ENCODE measurements at regions not wholly inside any gene's neighbourhood (a gene's known extent, or its start where the extent isn't known, plus 50 kb on each side); places are given as distances from the start of the nearest gene placed in this dataset.

GRCh38 chr12:115811929-115812328, 465.6 kb downstream of the MED13L start:
- no peaks in the 10 kb centered on the region for H3K4me1 ChIP-seq (ENCODE audit: insufficient read depth, low read length, poor library complexity, severe bottlenecking)
- TF ChIP-seq, protein P1, sequence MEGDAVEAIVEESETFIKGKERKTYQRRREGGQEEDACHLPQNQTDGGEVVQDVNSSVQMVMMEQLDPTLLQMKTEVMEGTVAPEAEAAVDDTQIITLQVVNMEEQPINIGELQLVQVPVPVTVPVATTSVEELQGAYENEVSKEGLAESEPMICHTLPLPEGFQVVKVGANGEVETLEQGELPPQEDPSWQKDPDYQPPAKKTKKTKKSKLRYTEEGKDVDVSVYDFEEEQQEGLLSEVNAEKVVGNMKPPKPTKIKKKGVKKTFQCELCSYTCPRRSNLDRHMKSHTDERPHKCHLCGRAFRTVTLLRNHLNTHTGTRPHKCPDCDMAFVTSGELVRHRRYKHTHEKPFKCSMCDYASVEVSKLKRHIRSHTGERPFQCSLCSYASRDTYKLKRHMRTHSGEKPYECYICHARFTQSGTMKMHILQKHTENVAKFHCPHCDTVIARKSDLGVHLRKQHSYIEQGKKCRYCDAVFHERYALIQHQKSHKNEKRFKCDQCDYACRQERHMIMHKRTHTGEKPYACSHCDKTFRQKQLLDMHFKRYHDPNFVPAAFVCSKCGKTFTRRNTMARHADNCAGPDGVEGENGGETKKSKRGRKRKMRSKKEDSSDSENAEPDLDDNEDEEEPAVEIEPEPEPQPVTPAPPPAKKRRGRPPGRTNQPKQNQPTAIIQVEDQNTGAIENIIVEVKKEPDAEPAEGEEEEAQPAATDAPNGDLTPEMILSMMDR (conservative IDR thresholded peaks at IDR 0.05; ENCODE audit: low read length) = no peak
- no peak for TF ChIP-seq EZH2phosphoT487 (IDR thresholded peaks at IDR 0.05; ENCODE audit: borderline replicate concordance)
- H3F3A ChIP-seq (ENCODE audit: low read depth) = no peaks in the 10 kb centered on the region
- H3K9me2 ChIP-seq (replicated peaks; ENCODE audit: low read depth, low read length) = no peaks in the 10 kb centered on the region
- H3K36me3 ChIP-seq (ENCODE audit: insufficient read depth, low read length) = no peaks in the 10 kb centered on the region
- no peak overlapping the region for H3K4me3 ChIP-seq (ENCODE audit: low read length, poor library complexity, severe bottlenecking)
- no peak overlapping the region for H2AFZ ChIP-seq (ENCODE audit: low read length)
- H3K79me2 ChIP-seq (ENCODE audit: insufficient read depth, low read length) = no peaks in the 10 kb centered on the region
- no peaks in the 10 kb centered on the region for H3K27me3 ChIP-seq (ENCODE audit: insufficient read depth, low read length, poor library complexity, severe bottlenecking)
- H4K20me1 ChIP-seq (ENCODE audit: insufficient read depth, low read length, poor library complexity, severe bottlenecking) = no peaks in the 10 kb centered on the region
- peaks cover 13% of the 10 kb centered on the region; the same call in 1 of the 2 replicates for H3K9me3 ChIP-seq (ENCODE audit: insufficient read depth, low read depth, low read length)
- no peak overlapping the region for H3K4me2 ChIP-seq (ENCODE audit: low read depth, low read length, poor library complexity, severe bottlenecking)
- H3K9ac ChIP-seq (ENCODE audit: low read depth, low read length, poor library complexity, severe bottlenecking) = no peak overlapping the region

DNA sequence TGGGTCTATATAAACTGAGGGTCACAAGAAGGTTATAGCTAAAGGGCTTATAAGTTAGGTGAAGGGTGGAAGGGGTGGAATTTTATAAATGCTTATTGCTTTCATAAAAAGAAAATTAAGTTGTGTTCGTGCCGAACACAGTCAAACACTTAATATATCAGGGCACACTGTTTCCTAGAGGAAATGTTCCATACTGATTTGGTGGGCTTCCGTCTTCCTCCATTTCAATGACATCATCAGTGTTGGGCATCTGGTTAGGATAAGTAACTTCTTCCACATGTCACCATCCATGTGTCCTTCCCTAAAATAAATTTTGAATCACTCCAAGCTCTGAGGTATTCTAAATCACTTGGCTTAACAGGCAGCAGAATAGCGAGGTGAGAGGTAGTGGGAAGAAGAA, 466.4 kb downstream of the MED13L start:
- no peaks in the 10 kb centered on the region for H3F3A ChIP-seq (ENCODE audit: low read depth)
- H3K9me2 ChIP-seq (replicated peaks; ENCODE audit: low read depth, low read length) = no peaks in the 10 kb centered on the region
- no peaks in the 10 kb centered on the region for H3K27me3 ChIP-seq (ENCODE audit: insufficient read depth, low read length, poor library complexity, severe bottlenecking)
- no peaks in the 10 kb centered on the region for H3K79me2 ChIP-seq (ENCODE audit: insufficient read depth, low read length)
- H4K20me1 ChIP-seq (ENCODE audit: insufficient read depth, low read length, poor library complexity, severe bottlenecking) = no peaks in the 10 kb centered on the region
- no peak overlapping the region for H3K9ac ChIP-seq (ENCODE audit: low read depth, low read length, poor library complexity, severe bottlenecking)
- H3K4me1 ChIP-seq (ENCODE audit: insufficient read depth, low read length, poor library complexity, severe bottlenecking) = no peaks in the 10 kb centered on the region
- TF ChIP-seq, protein P1 (conservative IDR thresholded peaks at IDR 0.05; ENCODE audit: low read length) = no peak
- no peak for TF ChIP-seq EZH2phosphoT487 (IDR thresholded peaks at IDR 0.05; ENCODE audit: borderline replicate concordance)
- H2AFZ ChIP-seq (ENCODE audit: low read length) = no peak overlapping the region
- H3K36me3 ChIP-seq (ENCODE audit: insufficient read depth, low read length) = no peaks in the 10 kb centered on the region
- H3K9me3 ChIP-seq (ENCODE audit: insufficient read depth, low read depth, low read length) = peaks cover 13% of the 10 kb centered on the region; the same call in 1 of the 2 replicates
- no peak overlapping the region for H3K4me2 ChIP-seq (ENCODE audit: low read depth, low read length, poor library complexity, severe bottlenecking)
- H3K4me3 ChIP-seq (ENCODE audit: low read length, poor library complexity, severe bottlenecking) = no peak overlapping the region

DNA sequence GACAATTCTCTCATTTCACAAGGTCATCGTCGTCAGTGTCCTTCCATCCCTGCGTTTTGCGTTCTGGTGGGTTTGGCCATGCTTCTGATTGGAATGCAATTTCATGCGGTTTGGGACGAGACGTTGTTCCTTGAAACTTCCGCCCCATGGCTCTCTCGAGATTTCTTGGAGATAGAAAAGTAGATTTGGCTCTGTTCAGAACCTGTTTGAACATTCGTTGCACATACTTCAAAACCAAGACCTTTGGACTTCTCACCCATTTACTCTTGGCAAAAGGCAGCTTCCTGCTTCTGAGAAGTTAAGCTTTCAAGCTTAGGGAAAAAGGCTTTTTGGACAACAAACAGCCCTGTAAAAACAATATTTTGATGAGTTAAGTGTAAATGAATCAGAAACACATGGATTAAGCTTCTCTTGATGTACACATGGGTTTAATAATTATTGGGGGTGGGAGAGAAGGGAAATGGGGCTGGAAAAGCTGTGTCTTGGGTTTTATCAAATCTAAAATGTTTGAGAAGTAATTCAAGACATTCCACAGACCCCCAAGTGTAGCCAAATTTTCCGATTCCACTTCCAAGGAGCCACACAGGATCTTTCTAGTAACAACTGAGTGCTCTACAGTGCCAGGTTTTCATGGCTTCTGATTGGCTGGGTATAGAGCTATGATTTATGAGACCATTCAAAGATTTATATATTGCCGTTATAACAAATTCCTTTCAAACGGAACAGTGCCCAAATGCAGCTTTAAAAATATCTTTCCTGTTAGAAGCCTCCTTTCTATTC, 467.2 kb downstream of the MED13L start:
- Histone ChIP-seq H3K9me3 (ENCODE audit: insufficient read depth, low read depth, low read length) (peaks cover 13% of the 10 kb centered on the region; the same call in 1 of the 2 replicates), H3K9ac (ENCODE audit: low read depth, low read length, poor library complexity, severe bottlenecking) (no peak overlapping the region), H3K9me2 (replicated peaks; ENCODE audit: low read depth, low read length) (no peaks in the 10 kb centered on the region), H2AFZ (ENCODE audit: low read length) (no peak overlapping the region), H3K4me2 (ENCODE audit: low read depth, low read length, poor library complexity, severe bottlenecking) (no peak overlapping the region), H3K4me1 (ENCODE audit: insufficient read depth, low read length, poor library complexity, severe bottlenecking) (no peaks in the 10 kb centered on the region), H3K4me3 (ENCODE audit: low read length, poor library complexity, severe bottlenecking) (no peak overlapping the region), H3K79me2 (ENCODE audit: insufficient read depth, low read length) (no peaks in the 10 kb centered on the region), H3F3A (ENCODE audit: low read depth) (no peaks in the 10 kb centered on the region), H3K36me3 (ENCODE audit: insufficient read depth, low read length) (no peaks in the 10 kb centered on the region), H3K27me3 (ENCODE audit: insufficient read depth, low read length, poor library complexity, severe bottlenecking) (no peaks in the 10 kb centered on the region), H4K20me1 (ENCODE audit: insufficient read depth, low read length, poor library complexity, severe bottlenecking) (no peaks in the 10 kb centered on the region)
- no peak for TF ChIP-seq EZH2phosphoT487 (IDR thresholded peaks at IDR 0.05; ENCODE audit: borderline replicate concordance)
- TF ChIP-seq, protein P1 (conservative IDR thresholded peaks at IDR 0.05; ENCODE audit: low read length) = no peak

Data from Loucy (cell line).